HG03378 (cell line): ENCODE measurements at regions not wholly inside any gene's neighbourhood (a gene's known extent, or its start where the extent isn't known, plus 50 kb on each side); places are given as distances from the start of the nearest gene placed in this dataset.

Experiments
- ATAC-seq: cut with Tn5 transposase; IDR thresholded peaks from one replicate; pipeline ENCODE4 v1.9.1; 2021; ENCODE audit warnings: mild to moderate bottlenecking, moderate library complexity; ENCODE audit not compliant: unreplicated experiment

GRCh38 chr2:88832311-88832991 lies 141.0 kb downstream of the RPIA start:
- ATAC-seq = peak; percentile 42

- no peak for ATAC-seq
Observed at GRCh38 chr2:88832992-88833389, 141.5 kb downstream of the RPIA start.

DNA sequence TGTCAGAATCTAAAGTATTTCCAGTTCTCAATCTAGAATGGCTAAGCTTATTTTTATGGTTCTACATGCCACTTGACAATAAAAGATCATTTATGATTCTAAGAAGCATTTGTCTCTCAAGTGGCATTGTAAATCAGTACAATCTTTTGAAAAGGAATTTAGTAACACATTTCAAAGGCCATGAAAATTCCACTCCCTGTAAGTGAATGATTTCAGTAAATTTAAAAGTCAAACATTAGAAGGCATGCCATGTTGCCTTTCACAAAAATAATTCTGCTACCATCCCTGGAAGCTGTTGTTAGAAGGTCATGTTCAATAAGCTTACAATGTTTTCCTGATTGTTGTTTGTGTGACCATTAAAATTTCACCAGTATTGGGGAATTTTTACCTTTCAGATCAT lies 142.9 kb downstream of the RPIA start:
- ATAC-seq = no peak

GRCh38 chr2:88834866-88835265 lies 143.4 kb downstream of the RPIA start:
- no peak for ATAC-seq

DNA sequence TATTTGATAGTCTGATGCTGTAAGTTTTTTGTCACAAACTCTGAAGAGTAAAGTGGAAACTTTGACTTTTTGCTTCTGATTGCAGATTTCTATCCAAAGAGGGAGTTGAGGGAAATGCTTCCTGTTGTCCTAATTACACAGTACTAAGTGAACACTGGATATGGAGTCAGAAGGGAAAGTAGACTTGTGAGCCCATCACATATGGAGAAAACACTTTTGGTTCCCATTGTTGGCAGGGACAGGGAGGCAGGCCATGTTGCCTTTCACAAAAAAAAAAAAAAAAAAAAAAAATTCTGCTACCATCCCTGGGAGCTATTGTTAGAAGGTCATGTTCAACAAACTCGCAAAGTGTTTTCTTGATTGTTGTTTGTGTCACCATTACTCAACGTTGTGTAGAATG lies 144.3 kb downstream of the RPIA start:
- ATAC-seq = no peak

DNA sequence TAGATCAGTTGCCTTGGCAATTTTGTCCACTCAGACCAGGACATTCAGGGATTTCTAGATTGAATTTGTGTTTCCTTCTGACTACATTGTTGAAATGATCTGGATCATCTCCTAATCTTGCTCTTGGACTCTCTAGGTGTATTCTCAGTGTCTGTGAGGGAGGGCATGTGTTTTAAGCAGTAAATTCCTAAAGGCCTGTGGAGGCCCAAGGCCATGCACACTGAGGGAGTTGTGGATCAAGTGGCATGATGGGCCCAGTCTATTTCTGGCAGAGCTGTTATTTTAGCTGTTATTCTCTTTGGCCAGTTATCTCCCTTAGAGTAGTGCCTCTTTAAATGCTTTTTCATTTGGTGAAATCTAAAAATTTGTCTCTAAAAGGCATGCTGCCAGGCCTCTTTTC lies 144.9 kb downstream of the RPIA start:
- no peak for ATAC-seq

GRCh38 chr2:88837511-88838160 lies 146.2 kb downstream of the RPIA start:
- ATAC-seq = no peak

- peak; percentile 83 for ATAC-seq
Observed at GRCh38 chr2:88838165-88838635, 146.7 kb downstream of the RPIA start.

DNA sequence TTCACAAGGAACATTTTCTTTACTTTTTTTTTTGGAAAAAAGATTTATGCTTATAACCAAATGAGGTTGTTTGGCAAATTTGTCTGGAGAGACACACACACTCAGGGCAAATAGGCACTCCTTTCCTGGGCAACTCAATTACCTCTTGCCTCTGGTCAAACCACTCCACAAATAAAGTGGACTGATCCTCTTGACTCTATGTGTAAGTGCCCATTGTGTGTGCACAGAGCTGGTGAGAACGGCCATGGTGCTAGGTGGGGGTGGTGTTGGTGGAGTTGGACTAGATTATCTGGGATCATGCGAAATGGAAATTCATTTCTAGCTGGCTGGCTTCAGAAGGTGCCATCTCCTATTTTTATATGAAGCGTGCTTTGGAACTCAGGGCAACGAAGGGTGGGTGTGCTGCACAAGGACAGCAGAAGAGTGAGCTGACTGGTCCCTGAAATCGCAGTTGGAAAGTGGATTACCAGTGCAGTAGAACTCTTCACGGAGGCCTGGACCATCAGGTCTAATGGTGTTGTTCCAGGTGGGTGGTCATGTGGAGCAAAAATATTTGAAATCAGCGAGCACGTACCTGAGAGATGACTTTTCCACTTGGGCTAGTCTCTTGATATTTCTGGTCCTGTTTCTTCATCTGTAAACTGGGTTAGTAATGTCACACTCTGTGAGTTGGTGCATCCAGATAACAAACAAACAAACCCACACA lies 149.9 kb downstream of the RPIA start:
- ATAC-seq = no peak

DNA sequence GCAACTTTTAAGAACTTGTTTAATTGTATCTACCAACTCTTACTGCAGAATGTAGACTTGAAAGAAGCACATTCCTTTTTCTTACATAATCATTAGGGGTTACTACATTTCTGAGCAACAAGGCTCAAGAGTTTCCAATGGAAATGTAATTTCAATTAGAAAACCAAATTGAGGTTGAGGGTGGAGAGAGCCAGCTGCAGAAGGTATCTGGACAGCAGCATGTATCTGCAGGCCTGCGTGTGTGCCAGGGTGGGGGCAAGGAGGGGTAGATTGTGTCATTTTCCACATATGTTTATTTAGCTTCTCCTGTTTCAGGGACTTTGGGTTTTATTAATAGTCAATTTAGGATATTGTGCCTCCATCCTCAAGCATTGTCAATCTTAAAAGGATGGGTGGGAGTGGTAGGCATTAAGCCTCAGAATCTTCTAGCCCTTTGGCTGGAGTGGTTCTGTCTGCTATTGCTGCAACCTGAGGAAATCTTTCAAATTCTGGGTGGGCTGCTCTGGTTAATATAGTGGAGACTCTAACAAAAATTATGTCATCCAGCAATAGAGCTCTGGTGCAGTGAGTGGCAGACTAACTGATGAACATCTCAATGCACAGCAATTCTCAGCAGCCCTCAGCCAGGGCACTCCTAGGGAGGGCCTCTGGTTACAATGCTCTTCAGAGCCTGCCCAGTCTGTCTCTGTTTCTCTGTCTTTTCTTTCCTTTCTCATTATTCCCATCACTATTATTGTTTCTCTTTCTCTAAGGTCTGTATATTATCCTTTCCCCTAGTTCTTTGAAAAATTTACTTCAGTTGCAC lies 151.4 kb downstream of the RPIA start:
- no peak for ATAC-seq

GRCh38 chr2:88843651-88844050 lies 152.2 kb downstream of the RPIA start:
- no peak for ATAC-seq

DNA sequence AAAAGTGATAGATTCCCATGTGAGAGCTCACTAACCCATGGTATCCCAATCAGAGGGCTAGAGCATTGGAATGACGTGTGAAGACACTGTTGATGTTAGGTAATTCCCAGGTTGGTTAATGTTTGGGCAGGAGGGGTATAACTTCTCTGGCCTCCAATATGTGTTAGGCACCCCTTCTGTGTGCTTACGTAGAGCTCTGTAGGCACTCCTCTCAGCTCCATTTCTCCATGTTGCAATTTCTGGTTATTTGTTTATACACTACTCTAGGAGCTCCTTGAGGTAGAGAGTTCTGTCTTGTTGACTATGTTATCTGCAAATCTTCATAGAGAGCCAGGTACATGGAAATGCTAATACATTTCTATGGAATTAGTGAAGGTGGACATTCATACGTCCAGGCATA lies 153.5 kb downstream of the RPIA start:
- ATAC-seq = no peak

DNA sequence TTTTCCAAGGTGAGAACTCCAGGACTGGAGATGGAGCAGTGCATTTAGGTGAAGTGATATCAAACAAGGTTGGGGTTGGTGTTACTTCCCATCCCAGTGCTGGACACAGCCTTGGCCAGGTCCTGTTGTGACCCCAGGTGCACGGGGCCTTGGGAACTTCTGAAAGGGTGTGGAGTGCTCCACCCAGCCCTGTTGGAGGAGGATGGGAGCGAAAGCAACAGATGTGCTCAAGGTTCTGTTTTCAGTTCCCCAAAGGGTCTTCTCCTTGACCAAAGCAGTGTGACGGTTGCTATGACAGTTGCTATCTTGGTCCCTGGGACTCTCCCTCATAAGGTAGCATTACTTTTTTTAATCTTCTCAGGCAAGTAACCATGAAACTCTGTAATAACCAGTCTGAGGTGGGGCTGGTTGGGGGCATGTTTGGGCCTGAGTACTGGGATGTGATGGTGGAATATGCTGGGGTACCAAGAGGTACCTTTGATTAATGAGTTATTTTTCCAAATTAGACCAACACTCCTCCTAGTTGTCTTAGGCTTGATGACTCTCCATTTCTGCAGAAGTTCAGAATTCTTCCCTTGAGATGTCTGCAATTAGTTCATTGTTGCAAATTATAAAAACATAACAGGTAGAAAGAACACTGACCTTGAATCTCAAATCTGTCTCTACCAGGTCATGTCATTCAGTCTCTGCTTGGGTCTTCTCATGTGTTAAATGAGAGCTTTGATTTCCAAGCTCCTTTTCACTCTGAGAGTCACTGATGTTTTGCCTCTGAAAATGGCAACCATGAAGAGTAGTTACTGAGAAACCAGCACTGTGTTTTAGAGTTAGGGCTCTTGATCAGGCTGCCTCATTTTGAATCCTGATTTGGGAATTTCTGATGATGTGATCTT lies 154.5 kb downstream of the RPIA start:
- peak; percentile 91 for ATAC-seq

DNA sequence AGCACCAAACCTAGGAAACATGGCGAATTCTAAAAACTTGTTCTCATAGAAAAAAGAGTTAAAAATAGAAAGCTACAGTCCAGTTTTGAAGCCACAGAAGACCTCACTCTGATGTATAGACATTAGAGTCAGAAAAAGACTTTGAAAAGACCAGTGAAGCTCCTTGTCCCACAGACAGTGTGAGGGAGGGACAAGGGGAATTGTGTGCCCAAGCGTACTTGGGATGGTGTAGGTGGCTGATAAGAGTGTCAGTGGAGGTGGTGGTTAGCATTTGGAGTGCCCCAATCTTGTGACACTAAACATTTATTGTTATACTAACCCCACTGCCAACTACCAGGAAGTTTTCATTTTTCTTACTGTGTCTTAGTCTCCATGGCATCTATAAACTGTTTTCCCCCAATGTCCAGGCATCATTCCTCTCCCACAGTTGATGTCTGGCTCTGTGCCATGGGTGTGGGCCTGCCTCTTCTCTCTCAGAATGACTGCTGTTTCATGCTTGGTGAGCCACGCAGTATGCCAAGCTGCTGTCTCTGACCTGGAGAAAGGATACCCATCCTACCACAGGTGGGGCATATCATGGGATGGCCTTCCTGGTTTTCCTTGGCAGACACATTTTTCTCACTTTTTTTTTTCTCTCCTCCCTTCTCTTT lies 161.4 kb downstream of the RPIA start:
- ATAC-seq = no peak

- ATAC-seq = no peak
Observed at GRCh38 chr2:88853403-88853790, 161.9 kb downstream of the RPIA start.

GRCh38 chr2:88854528-88854927 lies 163.1 kb downstream of the RPIA start:
- ATAC-seq = no peak

- ATAC-seq = peak; percentile 52
Observed at GRCh38 chr2:88855620-88856408, 164.3 kb downstream of the RPIA start.

- peak; percentile 13 for ATAC-seq
Observed at GRCh38 chr2:88856409-88857135, 165.1 kb downstream of the RPIA start.
